Transverse colon (tissue), 4 donors: ENCODE measurements at regions not wholly inside any gene's neighbourhood (a gene's known extent, or its start where the extent isn't known, plus 50 kb on each side); places are given as distances from the start of the nearest gene placed in this dataset.

Experiments used
- DNase-seq: peaks from one replicate; pipeline ENCODE4 v3.0.0-alpha.2; 2019
- H3K27ac ChIP-seq, 4 donors: fragments of 200-600 bp; sonication (generic); 2 replicates each; pipeline ENCODE4 v1.5.1; 2016 to 2018; ENCODE audit warnings: inconsistent platforms in 4 of 4
- H3K27me3 ChIP-seq: fragments of 200-600 bp; sonication (generic); 2 replicates; pipeline ENCODE4 v1.5.1; 2017; ENCODE audit warnings: inconsistent platforms
- H3K36me3 ChIP-seq, 4 donors: fragments of 200-600 bp; sonication (generic); 2 replicates each; pipeline ENCODE4 v1.5.1; 2017 to 2019; ENCODE audit warnings: inconsistent platforms in 4 of 4
- H3K4me1 ChIP-seq, 4 donors: fragments of 200-600 bp; sonication (generic); 2 replicates each; pipeline ENCODE4 v1.5.1; 2017 to 2020; ENCODE audit warnings: inconsistent platforms in 4 of 4
- H3K4me3 ChIP-seq, 4 donors: fragments of 200-600 bp; sonication (generic); 1 replicate in 1 of 4; 2 replicates in 3 of 4; pipeline versions ENCODE4 v1.5.1 to v1.6.1; 2017 to 2019; ENCODE audit warnings: inconsistent platforms in 4 of 4
- H3K9me3 ChIP-seq, 2 donors: fragments of 200-600 bp; sonication (generic); 2 replicates each; pipeline ENCODE4 v1.5.1; 2017 to 2019; ENCODE audit warnings: inconsistent platforms in 2 of 2
- CTCF ChIP-seq, 5 experiments: fragments of 200-600 bp in 3 of 5; fragments of 450-650 bp in 2 of 5; sonication (generic) in 3 of 5; IDR thresholded peaks; 1 replicate in 2 of 5; 2 replicates in 3 of 5; pipeline ENCODE4 v1.5.1; 2016 to 2017; ENCODE audit warnings: antibody characterized with exemption in 5 of 5, inconsistent platforms in 3 of 5, mild to moderate bottlenecking in 2 of 5, moderate library complexity in 1 of 5
- EP300 ChIP-seq: sonication (generic); formaldehyde crosslinking; IDR thresholded peaks from one replicate; pipeline ENCODE4 v1.6.1; 2017; ENCODE audit warnings: antibody characterized with exemption, low read depth
- POLR2A ChIP-seq: fragments of 450-650 bp; IDR thresholded peaks from one replicate; pipeline ENCODE4 v1.6.1; 2016; ENCODE audit warnings: antibody characterized with exemption, mild to moderate bottlenecking, moderate library complexity
- POLR2AphosphoS5 ChIP-seq, 3 donors: sonication (generic); formaldehyde crosslinking; IDR thresholded peaks; one replicate each; pipeline ENCODE4 v1.6.1; 2016; ENCODE audit warnings: antibody characterized with exemption in 3 of 3
- WGBS, 2 donors: methylation state at CpG; one replicate each; pipeline ENCODE4 v1.1.5; 2018; ENCODE audit warnings: low coverage in 1 of 2; 5-methylcytosine and 5-hydroxymethylcytosine counted together
- in situ Hi-C, 4 donors: fragments of 200-750 bp; cut with MboI; loops; one replicate each; pipeline versions ENCODE4 v1.15.0 to v1.15.1; 2017; ENCODE audit warnings: low sequenced_read_pairs in 3 of 4, low pct_ligation_motif_present in 1 of 4, low pct_unique_long_range_greater_than_20kb in 1 of 4
- intact Hi-C: fragments of 100-400 bp; cut with DNase I; formaldehyde crosslinking; loops from one replicate; pipeline ENCODE4 v1.15.1; 2023; ENCODE audit warnings: low total_unique reads

GRCh38 chr7:156028521-156028920 is 216.3 kb upstream of the SHH start:
- DNase-seq, result no peak

DNA sequence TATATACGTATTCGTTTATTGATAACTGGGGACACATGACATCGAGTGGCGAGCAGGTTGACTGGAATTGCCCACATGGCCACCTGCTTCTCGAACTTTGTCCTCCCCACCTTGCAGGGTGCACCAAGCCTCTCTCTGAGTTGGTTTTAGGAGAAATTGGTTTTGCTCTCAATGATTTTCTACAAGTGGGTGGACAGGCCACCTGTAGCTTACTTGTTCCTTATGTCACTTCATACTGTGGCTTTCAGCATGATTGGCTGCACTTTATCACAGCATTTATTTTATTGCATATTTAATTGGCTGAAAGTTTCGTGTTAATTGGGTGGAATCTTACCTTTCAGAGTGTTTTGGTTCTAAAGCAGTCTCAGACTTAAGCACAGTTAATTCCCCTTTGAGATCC is 215.6 kb upstream of the SHH start:
- in situ Hi-C loops, result no loop called here
- H3K4me3 ChIP-seq, result no peak overlapping the region
- no peaks in the 10 kb centered on the region for H3K27me3 ChIP-seq
- no peaks in the 10 kb centered on the region for H3K36me3 ChIP-seq
- WGBS, 2 donors, result 47 to 50% methylated on average over 4 to 6 of the region's 6 CpGs
- no peak for DNase-seq
- no peak overlapping the region for H3K27ac ChIP-seq
- TF ChIP-seq EP300 (no peak), POLR2A (no peak)
- H3K4me1 ChIP-seq, result no peaks in the 10 kb centered on the region
- H3K9me3 ChIP-seq, result no peaks in the 10 kb centered on the region
- intact Hi-C loops, result no loop called here

More at GRCh38 chr7:156028521-156028920, 216.3 kb upstream of the SHH start:
- WGBS, 2 donors, result 74% methylated on average over 11 of the region's 11 CpGs; no CpG with 5 or more reads in 1 of the 2 donors
- Histone ChIP-seq H3K4me1 (no peaks in the 10 kb centered on the region), H3K36me3 (no peaks in the 10 kb centered on the region), H3K27me3 (no peaks in the 10 kb centered on the region), H3K9me3 (no peaks in the 10 kb centered on the region), H3K27ac (no peak overlapping the region), H3K4me3 (no peak overlapping the region)
- in situ Hi-C loops (no loop called here), intact Hi-C loops (no loop called here)
- TF ChIP-seq POLR2AphosphoS5 (IDR thresholded peaks at IDR 0.05), result no peak
- no peak for TF ChIP-seq EP300
- TF ChIP-seq CTCF (IDR thresholded peaks at IDR 0.05), result no peak
- TF ChIP-seq POLR2A, result no peak

- no peak for TF ChIP-seq POLR2A
- no peak for TF ChIP-seq POLR2AphosphoS5 (IDR thresholded peaks at IDR 0.05)
- no peak for TF ChIP-seq CTCF (IDR thresholded peaks at IDR 0.05)
- no peak for TF ChIP-seq EP300
- Histone ChIP-seq H3K9me3 (no peaks in the 10 kb centered on the region), H3K27ac (no peak overlapping the region), H3K4me3 (no peak overlapping the region), H3K27me3 (no peaks in the 10 kb centered on the region), H3K36me3 (no peaks in the 10 kb centered on the region), H3K4me1 (no peaks in the 10 kb centered on the region)
- WGBS, 2 donors, result 75 to 81% methylated on average over 11 to 12 of the region's 12 CpGs
- in situ Hi-C loops (no loop called here), intact Hi-C loops (no loop called here)
- DNase-seq, result no peak
These were observed 214.3 kb upstream of the SHH start for GRCh38 chr7:156026603-156027002.

DNA sequence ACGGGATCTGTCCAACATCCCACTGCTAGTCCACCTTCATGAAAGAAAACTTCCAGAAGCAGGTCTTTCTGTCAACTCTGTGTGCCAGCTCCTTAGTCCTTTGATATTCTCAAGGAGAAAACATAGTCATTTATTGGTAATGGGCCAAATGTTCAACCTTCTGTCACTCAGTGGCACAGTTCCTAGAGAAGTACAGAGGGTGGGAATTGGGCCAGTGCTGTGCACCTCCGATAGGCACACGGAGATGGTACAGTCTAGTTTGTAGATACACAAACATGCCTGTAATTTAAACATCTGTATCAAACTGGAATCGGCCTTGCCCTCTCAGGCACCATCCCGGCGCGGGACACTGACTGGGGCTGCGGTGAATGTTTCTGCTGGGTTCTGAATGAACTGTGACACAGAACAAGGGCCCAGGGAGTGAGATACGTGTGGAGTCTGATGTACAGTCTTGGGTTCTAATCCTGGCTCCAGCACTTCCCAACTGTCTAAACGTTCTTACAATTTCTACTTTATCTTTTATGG is 213.9 kb upstream of the SHH start:
- Histone ChIP-seq H3K9me3 (no peaks in the 10 kb centered on the region), H3K4me3 (no peak overlapping the region), H3K27ac (no peak overlapping the region), H3K27me3 (no peaks in the 10 kb centered on the region), H3K4me1 (no peaks in the 10 kb centered on the region), H3K36me3 (no peaks in the 10 kb centered on the region)
- DNase-seq, result no peak
- TF ChIP-seq POLR2AphosphoS5 (IDR thresholded peaks at IDR 0.05) (no peak), CTCF (IDR thresholded peaks at IDR 0.05) (no peak), EP300 (no peak), POLR2A (no peak)
- in situ Hi-C loops, result no loop called here
- intact Hi-C loops, result no loop called here
- 67 to 87% methylated on average over 2 to 10 of the region's 10 CpGs for WGBS, 2 donors

- no peak for DNase-seq
- intact Hi-C loops, result no loop called here
- Histone ChIP-seq H3K4me3 (no peak overlapping the region), H3K27me3 (no peaks in the 10 kb centered on the region), H3K36me3 (no peaks in the 10 kb centered on the region), H3K9me3 (no peaks in the 10 kb centered on the region), H3K27ac (no peak overlapping the region), H3K4me1 (no peaks in the 10 kb centered on the region)
- in situ Hi-C loops, result no loop called here
- 59 to 87% methylated on average over 2 to 6 of the region's 6 CpGs for WGBS, 2 donors
- TF ChIP-seq POLR2A (no peak), POLR2AphosphoS5 (IDR thresholded peaks at IDR 0.05) (no peak), CTCF (IDR thresholded peaks at IDR 0.05) (no peak), EP300 (no peak)
These were observed 213.4 kb upstream of the SHH start for GRCh38 chr7:156025675-156026074.
